ENCODE measurements at regions not wholly inside any gene's neighbourhood (a gene's known extent, or its start where the extent isn't known, plus 50 kb on each side); places are given as distances from the start of the nearest gene placed in this dataset.

GRCh38 chr6:120785459-120786086, 548.7 kb downstream of the TBC1D32 start:
- TF ChIP-seq CTCF (IDR thresholded peaks at IDR 0.05; ENCODE audit: insufficient read depth, low read length) (no peak), POLR2AphosphoS5 (IDR thresholded peaks at IDR 0.05; ENCODE audit: low read depth) (no peak), GABPA (IDR thresholded peaks at IDR 0.05; ENCODE audit: low read depth) (no peak), SPI1 (IDR thresholded peaks at IDR 0.05; ENCODE audit: borderline replicate concordance, low read depth) (no peak)

All from HL-60 (cell line).